AG10803 (cell line): ENCODE measurements at regions not wholly inside any gene's neighbourhood (a gene's known extent, or its start where the extent isn't known, plus 50 kb on each side); places are given as distances from the start of the nearest gene placed in this dataset.

Source experiments
- DNase-seq: peaks from one replicate; pipeline ENCODE4 v3.0.0; 2010; ENCODE audit warnings: low read depth
- H3K4me3 ChIP-seq: 2 replicates; pipeline ENCODE4 v1.5.1; 2011; ENCODE audit warnings: mild to moderate bottlenecking, low read length, control low read depth
- TF ChIP-seq, protein P1 (sequence below): conservative IDR thresholded peaks from 2 replicates; pipeline ENCODE4 v1.5.1; 2011; ENCODE audit warnings: mild to moderate bottlenecking, low read length, control low read depth, inconsistent platforms

DNA sequence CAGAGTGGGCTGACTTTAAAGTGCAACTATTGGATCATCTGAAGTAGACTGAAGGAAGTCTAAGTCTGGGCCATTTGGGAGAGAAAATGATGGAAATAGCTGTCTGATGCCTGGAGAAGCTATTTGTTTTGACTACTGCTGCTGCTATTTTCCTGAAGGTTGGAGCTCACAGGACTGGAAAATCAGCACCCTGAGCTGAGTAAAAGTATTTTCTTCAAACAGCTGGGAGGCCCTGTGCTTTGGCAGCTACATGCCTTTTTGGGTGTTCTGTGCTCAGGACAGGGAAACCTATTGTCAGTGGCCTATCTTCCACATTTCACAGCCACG is 302.6 kb downstream of the ENC1 start:
- no peak overlapping the region for H3K4me3 ChIP-seq
- TF ChIP-seq, protein P1, sequence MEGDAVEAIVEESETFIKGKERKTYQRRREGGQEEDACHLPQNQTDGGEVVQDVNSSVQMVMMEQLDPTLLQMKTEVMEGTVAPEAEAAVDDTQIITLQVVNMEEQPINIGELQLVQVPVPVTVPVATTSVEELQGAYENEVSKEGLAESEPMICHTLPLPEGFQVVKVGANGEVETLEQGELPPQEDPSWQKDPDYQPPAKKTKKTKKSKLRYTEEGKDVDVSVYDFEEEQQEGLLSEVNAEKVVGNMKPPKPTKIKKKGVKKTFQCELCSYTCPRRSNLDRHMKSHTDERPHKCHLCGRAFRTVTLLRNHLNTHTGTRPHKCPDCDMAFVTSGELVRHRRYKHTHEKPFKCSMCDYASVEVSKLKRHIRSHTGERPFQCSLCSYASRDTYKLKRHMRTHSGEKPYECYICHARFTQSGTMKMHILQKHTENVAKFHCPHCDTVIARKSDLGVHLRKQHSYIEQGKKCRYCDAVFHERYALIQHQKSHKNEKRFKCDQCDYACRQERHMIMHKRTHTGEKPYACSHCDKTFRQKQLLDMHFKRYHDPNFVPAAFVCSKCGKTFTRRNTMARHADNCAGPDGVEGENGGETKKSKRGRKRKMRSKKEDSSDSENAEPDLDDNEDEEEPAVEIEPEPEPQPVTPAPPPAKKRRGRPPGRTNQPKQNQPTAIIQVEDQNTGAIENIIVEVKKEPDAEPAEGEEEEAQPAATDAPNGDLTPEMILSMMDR: no peak
- DNase-seq: no peak

DNA sequence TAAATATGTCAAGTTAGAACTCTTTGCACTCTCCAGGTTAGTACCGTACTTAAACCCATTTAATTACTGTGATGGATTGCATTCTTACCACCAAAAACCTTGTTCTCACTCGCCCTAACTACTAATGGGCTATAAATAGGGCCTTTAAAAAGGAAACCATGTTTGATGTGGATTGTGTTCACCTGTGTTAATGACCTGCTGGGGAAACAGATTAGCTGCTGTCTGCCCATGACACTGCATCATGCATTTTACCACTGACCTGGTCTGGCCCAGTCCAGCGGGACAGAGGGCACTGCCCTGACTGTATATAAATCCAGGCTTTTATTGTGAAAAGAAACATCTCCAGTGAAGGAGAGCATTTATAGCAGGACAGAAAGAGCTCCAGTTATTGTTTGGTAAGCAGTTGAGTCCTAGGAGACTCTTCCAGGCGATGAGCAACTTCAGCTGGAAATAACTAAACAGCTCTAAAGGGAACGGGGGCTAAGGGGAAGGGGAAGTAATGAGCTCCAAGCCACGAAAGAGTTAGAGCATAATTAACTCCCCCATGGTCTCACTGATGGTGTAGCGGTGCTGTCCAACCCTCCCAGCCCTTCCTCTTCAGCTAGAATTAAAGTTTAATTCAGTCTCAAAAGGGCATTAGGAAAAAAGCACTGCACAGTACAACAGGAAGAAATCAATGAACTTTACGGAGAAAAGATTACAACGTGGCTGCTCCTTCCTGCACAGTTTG is 303.1 kb downstream of the ENC1 start:
- TF ChIP-seq, protein P1: no peak
- no peak for DNase-seq

DNA sequence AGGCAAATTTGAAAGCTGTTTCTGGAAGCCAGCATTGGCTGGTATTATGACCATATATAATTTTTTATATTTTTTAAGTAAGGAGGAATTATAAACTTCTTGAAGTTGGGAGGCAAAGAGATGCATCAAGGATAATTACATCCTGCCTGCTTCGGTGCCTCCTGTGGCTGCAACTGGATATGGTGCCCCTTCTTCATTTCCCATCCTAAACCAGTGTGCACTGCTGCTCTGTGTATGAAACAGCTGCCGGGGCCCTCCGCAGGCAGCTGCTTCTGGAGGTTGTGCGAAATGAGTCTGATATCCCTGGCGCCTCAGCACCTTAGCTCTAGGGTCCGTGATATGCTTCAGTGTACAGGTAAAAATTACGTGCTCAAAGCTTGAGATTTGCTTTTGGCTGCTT is 304.2 kb downstream of the ENC1 start:
- TF ChIP-seq, protein P1: 0 out of 2 replicates have a peak, but pooled peaks have one; percentile 16
- no peak for DNase-seq

More for the DNA sequence above, 303.1 kb downstream of the ENC1 start:
- H3K4me3 ChIP-seq: no peak overlapping the region

DNA sequence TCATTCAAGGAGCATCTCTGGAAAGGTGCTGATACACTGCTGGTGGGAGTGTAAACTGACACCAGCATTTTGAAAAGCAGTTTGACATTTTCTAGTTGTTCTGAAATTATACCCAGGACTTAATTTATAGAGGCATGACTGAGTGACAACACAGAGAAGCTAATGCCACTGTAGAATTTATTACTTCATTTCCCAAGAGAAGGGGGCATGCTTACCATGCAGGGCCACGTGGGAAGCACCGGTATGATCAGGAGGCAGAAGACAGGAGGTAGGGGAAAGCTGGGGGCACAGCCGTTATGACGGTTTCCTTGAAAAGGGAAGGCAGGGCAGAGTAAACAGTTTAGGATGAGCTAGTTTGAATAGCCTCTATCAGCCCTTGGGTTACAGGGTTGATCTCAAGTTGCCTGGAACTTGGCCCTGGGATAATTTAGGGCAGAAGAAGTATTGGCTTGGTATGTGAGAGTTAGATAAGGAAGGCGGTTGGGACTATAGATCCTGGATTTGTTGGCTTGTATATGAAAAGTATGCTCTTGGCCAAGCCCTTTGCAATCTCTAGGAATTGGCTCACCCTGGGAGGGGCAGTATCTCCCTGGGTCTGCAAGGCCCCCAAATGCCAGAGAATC is 305.7 kb downstream of the ENC1 start:
- H3K4me3 ChIP-seq: no peak overlapping the region
- DNase-seq: no peak
- TF ChIP-seq, protein P1: no peak

More for the DNA sequence above, 304.2 kb downstream of the ENC1 start:
- no peak overlapping the region for H3K4me3 ChIP-seq

DNA sequence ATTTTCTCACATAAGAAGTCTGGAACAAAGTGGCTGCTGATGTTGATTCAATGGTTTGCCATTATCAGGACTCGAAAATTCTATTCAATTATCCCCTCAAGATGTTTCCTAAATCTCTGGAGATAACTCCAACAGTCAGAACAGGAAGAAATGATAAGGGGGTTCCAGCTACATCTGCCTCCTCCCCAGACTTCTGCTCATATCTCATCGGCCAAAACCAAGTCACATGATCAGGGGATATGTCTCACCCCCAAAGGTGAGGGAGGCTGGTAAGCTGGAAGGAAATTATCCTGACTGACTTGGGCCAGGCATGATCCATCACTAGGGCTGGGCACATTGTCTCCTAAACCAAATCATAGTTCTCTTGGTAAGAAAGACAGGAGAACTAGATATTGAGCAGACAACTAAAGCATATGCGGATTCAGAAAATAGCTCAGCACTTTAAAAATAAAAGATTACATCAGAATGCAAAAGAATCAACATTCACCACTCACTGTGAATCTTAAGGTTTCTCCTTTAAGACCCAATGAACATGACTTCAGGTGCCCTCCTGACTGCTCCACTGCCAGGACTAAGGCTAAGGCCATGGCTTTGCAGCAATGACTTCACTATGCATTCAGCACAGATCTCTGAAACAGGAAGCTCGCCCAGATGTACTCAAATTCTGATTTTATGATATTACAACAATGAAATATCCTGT is 306.3 kb downstream of the ENC1 start:
- TF ChIP-seq, protein P1: no peak
- H3K4me3 ChIP-seq: no peak overlapping the region
- DNase-seq: no peak

DNA sequence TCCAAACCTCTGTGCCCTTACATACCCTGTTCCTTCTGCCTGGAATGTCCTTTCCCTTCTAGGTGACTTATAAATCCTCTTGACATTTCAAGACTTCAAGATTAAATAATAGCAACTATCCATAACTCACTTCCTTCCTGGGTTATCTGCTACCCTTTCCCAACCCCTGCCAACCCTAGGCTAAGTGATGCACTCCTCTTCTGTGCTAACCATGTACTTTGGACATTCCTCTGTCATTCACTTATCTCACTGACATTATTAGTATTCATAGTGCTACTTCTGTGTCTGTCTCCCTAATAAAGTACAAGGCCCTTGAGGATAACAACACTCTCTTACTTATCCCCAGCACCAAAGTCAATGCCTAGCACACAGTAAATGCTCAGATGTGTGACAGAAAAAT is 307.1 kb downstream of the ENC1 start:
- no peak for DNase-seq
- TF ChIP-seq, protein P1: no peak
- no peak overlapping the region for H3K4me3 ChIP-seq
